ENCODE measurements at regions not wholly inside any gene's neighbourhood (a gene's known extent, or its start where the extent isn't known, plus 50 kb on each side); places are given as distances from the start of the nearest gene placed in this dataset.

GRCh38 chr5:166340039-166340438 lies 1951.4 kb upstream of the WWC1 start:
- intact Hi-C loops (cut with micrococcal nuclease) (no loop called here), dilution Hi-C loops (cut with MboI; ENCODE audit: extremely low pct_ligation_motif_present, low sequenced_read_pairs) (no loop called here)
- Histone ChIP-seq H3K27me3 (ENCODE audit: control insufficient read depth in 2 of 2, insufficient read depth in 2 of 2, low read length in 2 of 2) (no peaks in the 10 kb centered on the region), H3K4me3 (replicated peaks in 1 of 3; ENCODE audit: insufficient read depth in 1 of 3, low read depth in 1 of 3, low read length in 3 of 3) (no peak overlapping the region), H3K9ac (replicated peaks; ENCODE audit: extremely low read depth, insufficient read depth, low read length) (no peak overlapping the region), H3K79me2 (ENCODE audit: control insufficient read depth, insufficient read depth, low read length) (no peaks in the 10 kb centered on the region), H2AFZ (ENCODE audit: low read depth, low read length) (no peak overlapping the region), H3K4me1 (ENCODE audit: control insufficient read depth, extremely low read depth, insufficient read depth, low read length) (no peaks in the 10 kb centered on the region), H3K4me2 (ENCODE audit: insufficient read depth, low read length) (no peak overlapping the region), H3K36me3 (ENCODE audit: control insufficient read depth in 2 of 2, extremely low read depth in 1 of 2, insufficient read depth in 2 of 2, low read length in 2 of 2) (no peaks in the 10 kb centered on the region), H3K9me1 (replicated peaks; ENCODE audit: control insufficient read depth, extremely low read depth, insufficient read depth, low read length) (no peaks in the 10 kb centered on the region), H3K27ac (ENCODE audit: insufficient read depth, low read depth, low read length) (no peak overlapping the region), H3K9me3 (replicated peaks; ENCODE audit: control insufficient read depth, insufficient read depth, low read length) (peaks cover 5% of the 10 kb centered on the region), H4K20me1 (replicated peaks; ENCODE audit: control insufficient read depth, extremely low read depth, insufficient read depth, low read length) (no peaks in the 10 kb centered on the region)
- FAIRE-seq (no peak), DNase-seq (ENCODE audit: low read depth, low spot score) (no peak)
- BruUV-seq (replicated peaks): no TSS peak
- CTCF ChIA-PET: no interaction called here
- TF ChIP-seq MAX (IDR thresholded peaks at IDR 0.05; ENCODE audit: insufficient read depth, insufficient read length): no peak
- no peak for TF ChIP-seq POLR2AphosphoS5 (IDR thresholded peaks at IDR 0.05; ENCODE audit: insufficient read depth, low read depth, low read length)
- TF ChIP-seq GATA2 (IDR thresholded peaks at IDR 0.05; ENCODE audit: insufficient read depth, insufficient read length, low read depth, low read length): no peak
- no peak for TF ChIP-seq CTCF (IDR thresholded peaks at IDR 0.05; ENCODE audit: extremely low read depth in 1 of 2, insufficient read depth in 1 of 2, low read depth in 1 of 2, low read length in 2 of 2)
- TF ChIP-seq POLR2A (IDR thresholded peaks at IDR 0.05; ENCODE audit: low read depth, low read length): no peak
- no peak for TF ChIP-seq FOS (IDR thresholded peaks at IDR 0.05; ENCODE audit: borderline replicate concordance, insufficient read depth, low read length)
- no peak for TF ChIP-seq EZH2 (IDR thresholded peaks at IDR 0.05; ENCODE audit: borderline replicate concordance, low read depth, low read length, severe bottlenecking)
- no peak for TF ChIP-seq MYC (IDR thresholded peaks at IDR 0.05; ENCODE audit: low read depth, low read length)
- TF ChIP-seq JUN (IDR thresholded peaks at IDR 0.05; ENCODE audit: borderline replicate concordance, insufficient read depth, insufficient read length, low read depth): no peak
- POLR2A ChIA-PET: no interaction called here

Measured in endothelial cell of umbilical vein (primary cell).